WI38 (cell line): ENCODE measurements at regions not wholly inside any gene's neighbourhood (a gene's known extent, or its start where the extent isn't known, plus 50 kb on each side); places are given as distances from the start of the nearest gene placed in this dataset.

Experiments
- H3K4me3 ChIP-seq: 2 replicates; pipeline ENCODE4 v1.5.1; 2011; ENCODE audit warnings: low read depth, mild to moderate bottlenecking, control low read depth, low read length
- CTCF ChIP-seq: IDR thresholded peaks from 2 replicates; pipeline ENCODE4 v1.5.1; 2012; ENCODE audit warnings: low read depth, mild to moderate bottlenecking, control low read depth, low read length

DNA sequence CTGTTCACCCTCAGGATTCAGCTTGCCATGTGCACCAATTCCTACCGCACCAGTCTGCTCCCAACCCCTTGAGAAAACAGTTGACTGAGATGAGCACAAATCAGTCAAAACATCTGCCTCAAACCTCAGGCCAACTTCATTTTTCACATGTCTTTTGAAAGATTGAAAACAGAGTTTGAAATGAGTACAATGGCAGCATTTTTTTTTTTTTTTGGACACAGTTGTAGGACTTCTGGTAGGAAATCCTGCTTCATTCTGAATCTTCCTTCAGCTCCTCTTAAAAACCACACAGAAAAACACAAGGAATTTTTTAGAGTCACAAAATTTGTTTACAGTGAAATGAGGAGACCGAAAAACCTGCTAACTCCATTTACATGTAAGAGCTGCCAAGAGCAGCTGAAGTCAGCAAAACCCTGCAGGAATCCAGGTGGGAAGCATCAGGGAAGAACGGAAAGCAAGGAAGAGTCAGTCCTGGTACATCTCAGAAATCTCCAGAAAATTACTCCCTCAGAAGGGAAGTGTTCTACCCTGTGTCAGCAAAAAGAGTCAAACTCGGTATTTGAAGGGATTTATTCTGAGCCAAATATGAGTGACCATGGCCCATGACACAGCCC is 100.3 kb upstream of the TMTC1 start:
- no peak overlapping the region for H3K4me3 ChIP-seq
- no peak for TF ChIP-seq CTCF

DNA sequence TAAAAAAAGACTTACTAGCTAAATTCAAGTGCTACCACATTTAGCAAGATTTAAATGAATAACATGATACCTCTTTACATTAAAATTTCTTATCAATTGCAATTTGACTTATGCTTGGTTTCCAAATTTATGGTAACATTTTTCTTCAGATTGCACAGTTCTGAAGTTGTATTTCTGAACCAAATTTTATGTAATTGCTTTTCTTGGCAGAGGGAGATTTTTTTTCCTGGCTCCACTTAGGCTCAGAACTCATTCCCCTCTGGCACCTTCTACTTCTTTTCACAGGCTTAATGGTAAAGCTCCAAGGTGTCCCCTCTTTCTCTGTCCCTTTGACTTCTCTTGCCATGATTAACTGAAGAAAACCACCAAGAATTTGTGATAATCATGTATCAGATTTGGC is 99.8 kb upstream of the TMTC1 start:
- no peak for TF ChIP-seq CTCF
- H3K4me3 ChIP-seq = no peak overlapping the region

DNA sequence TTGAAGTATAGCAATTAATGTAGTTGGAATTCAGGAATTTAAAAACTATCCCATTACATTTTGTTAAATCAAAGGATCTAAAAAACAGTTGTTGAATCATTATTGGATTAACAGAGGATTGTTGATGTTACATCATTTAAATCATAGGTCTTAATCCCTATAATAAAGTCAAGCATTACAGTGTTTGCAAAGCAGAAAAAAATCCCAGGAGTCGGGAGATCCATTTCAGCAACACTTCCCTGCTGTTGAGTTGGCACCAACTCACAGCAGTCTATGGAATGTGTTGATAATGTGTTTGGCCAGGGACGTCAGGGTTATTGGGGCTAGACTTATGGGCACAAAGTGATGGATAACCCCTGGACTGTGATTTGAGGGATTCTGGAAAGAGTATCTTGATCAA is 99.1 kb upstream of the TMTC1 start:
- TF ChIP-seq CTCF = no peak
- H3K4me3 ChIP-seq = no peak overlapping the region

- TF ChIP-seq CTCF = no peak
- no peak overlapping the region for H3K4me3 ChIP-seq
Observed at GRCh38 chr12:29880987-29881386, 97.2 kb upstream of the TMTC1 start.

DNA sequence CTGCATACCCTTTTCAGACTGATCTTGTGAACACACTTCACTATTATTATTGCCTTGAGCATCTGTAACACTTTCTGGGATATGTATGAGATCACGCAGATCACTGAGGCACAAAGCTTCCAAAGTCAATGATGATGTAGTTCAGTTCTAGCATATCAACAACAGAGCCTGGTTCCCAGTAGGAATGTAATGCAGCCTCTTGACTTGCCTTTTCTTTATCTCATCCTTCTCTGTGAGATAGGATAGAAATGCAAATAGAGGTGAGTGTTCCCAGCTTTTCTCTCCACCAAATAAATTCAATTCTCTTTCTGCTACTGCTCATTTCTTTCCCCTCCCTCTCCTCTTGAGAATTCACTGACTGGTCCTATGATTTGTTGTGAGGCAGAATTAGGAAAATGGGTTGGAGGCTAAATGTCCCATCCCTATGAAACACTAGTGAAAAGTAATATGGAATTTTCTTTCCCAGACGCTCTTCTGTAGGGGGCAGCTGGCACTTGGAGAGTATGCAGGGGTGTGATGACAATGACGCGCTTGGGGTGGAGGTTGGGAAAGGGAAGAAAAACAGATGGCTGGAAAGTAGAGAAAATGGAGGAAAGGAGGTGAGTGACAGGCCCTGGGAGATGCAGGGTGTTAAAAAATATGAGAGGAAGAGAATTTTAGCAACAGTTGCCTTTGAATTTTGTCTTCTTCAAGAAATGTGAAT is 96.0 kb upstream of the TMTC1 start:
- TF ChIP-seq CTCF = no peak
- H3K4me3 ChIP-seq = no peak overlapping the region

- no peak for TF ChIP-seq CTCF
Observed at GRCh38 chr12:29869946-29870345, 86.2 kb upstream of the TMTC1 start.

GRCh38 chr12:29867823-29868222 is 84.1 kb upstream of the TMTC1 start:
- no peak for TF ChIP-seq CTCF
- H3K4me3 ChIP-seq = no peak overlapping the region

More at GRCh38 chr12:29869946-29870345, 86.2 kb upstream of the TMTC1 start:
- no peak overlapping the region for H3K4me3 ChIP-seq
